ENCODE measurements at regions not wholly inside any gene's neighbourhood (a gene's known extent, or its start where the extent isn't known, plus 50 kb on each side); places are given as distances from the start of the nearest gene placed in this dataset.

DNA sequence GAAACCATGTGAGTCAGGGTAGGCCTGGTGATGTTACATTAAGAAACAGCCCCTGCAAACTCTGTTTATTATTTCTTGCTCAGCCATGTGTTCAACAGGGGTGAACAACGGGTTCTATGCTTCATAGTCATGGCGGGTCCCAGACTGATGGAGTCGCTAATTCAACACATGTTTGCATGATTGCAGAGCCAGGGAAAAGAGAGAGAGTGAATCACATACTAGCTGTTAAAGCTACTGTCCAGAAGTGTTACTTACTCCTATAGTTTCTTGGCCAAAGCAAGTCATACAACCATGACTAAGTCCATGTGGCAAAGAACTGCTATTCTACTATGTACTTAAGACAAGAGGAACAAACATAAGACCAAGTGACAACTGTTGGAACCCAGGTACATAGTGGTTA, 241.2 kb upstream of the SKOR2 start:
- Histone ChIP-seq H3K4me1 (ENCODE audit: insufficient read depth, low read length) (no peaks in the 10 kb centered on the region), H3K36me3 (replicated peaks in 1 of 2; ENCODE audit: control insufficient read depth in 1 of 2, insufficient read depth in 2 of 2, low read length in 2 of 2) (no peaks in the 10 kb centered on the region), H3K4me2 (ENCODE audit: low read depth, low read length) (no peak overlapping the region), H3K79me2 (ENCODE audit: insufficient read depth, low read length) (no peaks in the 10 kb centered on the region), H2AFZ (ENCODE audit: low read length) (no peak overlapping the region), H3K9ac (ENCODE audit: insufficient read depth, low read depth, low read length) (no peak overlapping the region), H3K27ac (ENCODE audit: extremely low read length, insufficient read depth, low read length) (no peak overlapping the region), H3K27me3 (ENCODE audit: control insufficient read depth in 1 of 2, insufficient read depth in 2 of 2, low read length in 2 of 2) (peaks cover 0 to 1% of the 10 kb centered on the region in 2 experiments; a peak in 1 of 5 replicates), H3K9me3 (ENCODE audit: low read length) (no peaks in the 10 kb centered on the region), H4K20me1 (ENCODE audit: insufficient read depth, low read length) (no peaks in the 10 kb centered on the region), H3K4me3 (replicated peaks in 1 of 3; ENCODE audit: insufficient read depth in 1 of 3, low read depth in 2 of 3, low read length in 3 of 3) (no peak overlapping the region)
- TF ChIP-seq ZZZ3 (CRISPR knock-in tag; IDR thresholded peaks at IDR 0.05; ENCODE audit: borderline replicate concordance) (no peak), ZNF562 (CRISPR knock-in tag; IDR thresholded peaks at IDR 0.05; ENCODE audit: borderline replicate concordance) (no peak), FOXK2 (IDR thresholded peaks at IDR 0.05) (no peak), NCOA2 (CRISPR knock-in tag; IDR thresholded peaks at IDR 0.05) (no peak), TP53 (CRISPR knock-in tag; conservative IDR thresholded peaks at IDR 0.05) (no peak), LCORL (IDR thresholded peaks at IDR 0.05) (no peak), LCORL (CRISPR knock-in tag; IDR thresholded peaks at IDR 0.05) (no peak), ZBTB25 (CRISPR knock-in tag; IDR thresholded peaks at IDR 0.05) (no peak)
- TF ChIP-seq, protein P1, sequence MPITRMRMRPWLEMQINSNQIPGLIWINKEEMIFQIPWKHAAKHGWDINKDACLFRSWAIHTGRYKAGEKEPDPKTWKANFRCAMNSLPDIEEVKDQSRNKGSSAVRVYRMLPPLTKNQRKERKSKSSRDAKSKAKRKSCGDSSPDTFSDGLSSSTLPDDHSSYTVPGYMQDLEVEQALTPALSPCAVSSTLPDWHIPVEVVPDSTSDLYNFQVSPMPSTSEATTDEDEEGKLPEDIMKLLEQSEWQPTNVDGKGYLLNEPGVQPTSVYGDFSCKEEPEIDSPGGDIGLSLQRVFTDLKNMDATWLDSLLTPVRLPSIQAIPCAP (CRISPR knock-in tag; IDR thresholded peaks at IDR 0.05; ENCODE audit: low read depth) = no peak
- TF ChIP-seq, protein P2, sequence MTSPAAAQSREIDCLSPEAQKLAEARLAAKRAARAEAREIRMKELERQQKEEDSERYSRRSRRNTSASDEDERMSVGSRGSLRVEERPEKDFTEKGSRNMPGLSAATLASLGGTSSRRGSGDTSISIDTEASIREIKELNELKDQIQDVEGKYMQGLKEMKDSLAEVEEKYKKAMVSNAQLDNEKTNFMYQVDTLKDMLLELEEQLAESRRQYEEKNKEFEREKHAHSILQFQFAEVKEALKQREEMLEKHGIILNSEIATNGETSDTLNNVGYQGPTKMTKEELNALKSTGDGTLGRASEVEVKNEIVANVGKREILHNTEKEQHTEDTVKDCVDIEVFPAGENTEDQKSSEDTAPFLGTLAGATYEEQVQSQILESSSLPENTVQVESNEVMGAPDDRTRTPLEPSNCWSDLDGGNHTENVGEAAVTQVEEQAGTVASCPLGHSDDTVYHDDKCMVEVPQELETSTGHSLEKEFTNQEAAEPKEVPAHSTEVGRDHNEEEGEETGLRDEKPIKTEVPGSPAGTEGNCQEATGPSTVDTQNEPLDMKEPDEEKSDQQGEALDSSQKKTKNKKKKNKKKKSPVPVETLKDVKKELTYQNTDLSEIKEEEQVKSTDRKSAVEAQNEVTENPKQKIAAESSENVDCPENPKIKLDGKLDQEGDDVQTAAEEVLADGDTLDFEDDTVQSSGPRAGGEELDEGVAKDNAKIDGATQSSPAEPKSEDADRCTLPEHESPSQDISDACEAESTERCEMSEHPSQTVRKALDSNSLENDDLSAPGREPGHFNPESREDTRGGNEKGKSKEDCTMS (CRISPR knock-in tag; conservative IDR thresholded peaks at IDR 0.05) = no peak
- DNase-seq (ENCODE audit: low spot score) (no peak), ATAC-seq (no peak), FAIRE-seq (no peak)
- POLR2A ChIA-PET = no interaction called here
- no TSS peak for BruUV-seq (replicated peaks)
- intact Hi-C loops (cut with micrococcal nuclease; ENCODE audit: unreplicated experiment) = no loop called here
- WGBS (ENCODE audit: low lambda C conversion rate) = 0% methylated on average over 3 of the region's 3 CpGs
- in situ Hi-C loops (cut with HindIII; ENCODE audit: extremely low pct_ligation_motif_present, low pct_unique_long_range_greater_than_20kb) = no loop called here
- CTCF ChIA-PET (ENCODE audit: low intra/inter-chr PET ratio, low total read pairs) = no interaction called here
